WTC11 (cell line): ENCODE measurements at regions not wholly inside any gene's neighbourhood (a gene's known extent, or its start where the extent isn't known, plus 50 kb on each side); places are given as distances from the start of the nearest gene placed in this dataset.
A peak's percentile ranks its signal among the peaks of the same experiment; 100 is the strongest.

Experiments used
- ATAC-seq: fragments of 200-7000 bp; cut with Tn5 transposase; 2 replicates; pipeline ENCODE4 v1.10.0; 2021; ENCODE audit warnings: mild to moderate bottlenecking, moderate library complexity
- CTCF ChIA-PET: fragments of 300-600 bp; sonication (Branson Sonifier 250); formaldehyde crosslinking; loops from one replicate; lab custom pipeline; 2021; ENCODE audit warnings: antibody characterized with exemption; lab: Charles Lee
- POLR2A ChIA-PET: fragments of 350-600 bp; sonication (Branson Sonifier 250); formaldehyde crosslinking; loops from one replicate; lab custom pipeline; 2021; ENCODE audit warnings: antibody characterized with exemption; lab: Charles Lee
- DNase-seq: peaks from one replicate; pipeline ENCODE4 v3.0.0; 2021; ENCODE audit warnings: low spot score
- H3K27ac Mint-ChIP-seq: 2 replicates; pipeline ENCODE4 v1.8.0; 2021; ENCODE audit warnings: mixed read lengths
- H3K27me3 Mint-ChIP-seq: 2 replicates; pipeline ENCODE4 v1.8.0; 2021; ENCODE audit warnings: low read depth, mild to moderate bottlenecking, moderate library complexity, mixed read lengths
- H3K36me3 Mint-ChIP-seq: 2 replicates; pipeline ENCODE4 v1.8.0; 2021; ENCODE audit warnings: mixed read lengths
- H3K4me1 Mint-ChIP-seq: 2 replicates; pipeline ENCODE4 v1.8.0; 2022; ENCODE audit warnings: mixed read lengths
- H3K4me3 Mint-ChIP-seq: 2 replicates; pipeline ENCODE4 v1.8.0; 2021; ENCODE audit warnings: mild to moderate bottlenecking, moderate library complexity, mixed read lengths
- H3K9me3 Mint-ChIP-seq: 2 replicates; pipeline ENCODE4 v1.8.0; 2021; ENCODE audit warnings: mixed read lengths
- FOXK1 ChIP-seq: sonication (generic); formaldehyde crosslinking; IDR thresholded peaks from 2 replicates; pipeline ENCODE4 v1.8.0; 2022; ENCODE audit warnings: mild to moderate bottlenecking, moderate library complexity, missing genetic modification reagents
- GABPB1 ChIP-seq: sonication (generic); formaldehyde crosslinking; IDR thresholded peaks from 2 replicates; pipeline ENCODE4 v1.8.1; 2023; ENCODE audit warnings: mild to moderate bottlenecking, missing genetic modification reagents
- IRF2 ChIP-seq: sonication (generic); formaldehyde crosslinking; IDR thresholded peaks from 2 replicates; pipeline ENCODE4 v1.8.0; 2022; ENCODE audit warnings: low read depth, missing genetic modification reagents, borderline replicate concordance
- NFE2L1 ChIP-seq: sonication (generic); formaldehyde crosslinking; IDR thresholded peaks from 2 replicates; pipeline ENCODE4 v1.8.1; 2023; ENCODE audit warnings: missing genetic modification reagents
- OVOL2 ChIP-seq: fragments of 250-450 bp; sonication (Bioruptor Pico); IDR thresholded peaks from 2 replicates; pipeline ENCODE4 v1.9.0; 2021; ENCODE audit warnings: mild to moderate bottlenecking, borderline replicate concordance
- TCF7 ChIP-seq: sonication (generic); formaldehyde crosslinking; IDR thresholded peaks from 2 replicates; pipeline ENCODE4 v1.8.0; 2022; ENCODE audit warnings: mild to moderate bottlenecking, low read depth, missing genetic modification reagents, moderate library complexity
- TEAD1 ChIP-seq: sonication (generic); formaldehyde crosslinking; IDR thresholded peaks from 2 replicates; pipeline ENCODE4 v1.8.0; 2022; ENCODE audit warnings: mild to moderate bottlenecking, missing genetic modification reagents
- ZNF396 ChIP-seq: fragments of 250-450 bp; sonication (Bioruptor Pico); IDR thresholded peaks from 2 replicates; pipeline ENCODE4 v1.8.0; 2021; ENCODE audit warnings: mild to moderate bottlenecking, moderate library complexity, borderline replicate concordance
- ZNF671 ChIP-seq: fragments of 250-450 bp; sonication (Bioruptor Pico); IDR thresholded peaks from 2 replicates; pipeline ENCODE4 v1.8.0; 2021; ENCODE audit warnings: mild to moderate bottlenecking
- TF ChIP-seq, protein P1 (sequence below): fragments of 250-450 bp; sonication (Bioruptor Pico); IDR thresholded peaks from 2 replicates; pipeline ENCODE4 v1.9.0; 2021; ENCODE audit warnings: mild to moderate bottlenecking, borderline replicate concordance
- TF ChIP-seq, protein P2 (sequence below): sonication (generic); formaldehyde crosslinking; IDR thresholded peaks from 2 replicates; pipeline ENCODE4 v1.8.1; 2023; ENCODE audit warnings: mild to moderate bottlenecking, missing genetic modification reagents, borderline replicate concordance
- TF ChIP-seq, protein P3 (sequence below): sonication (generic); formaldehyde crosslinking; IDR thresholded peaks from 2 replicates; pipeline ENCODE4 v1.8.1; 2022; ENCODE audit warnings: low read depth, mild to moderate bottlenecking, moderate library complexity, missing genetic modification reagents, borderline replicate concordance
- TF ChIP-seq, protein P4 (sequence below): sonication (generic); formaldehyde crosslinking; IDR thresholded peaks from 2 replicates; pipeline ENCODE4 v1.8.0; 2023; ENCODE audit warnings: missing genetic modification reagents

DNA sequence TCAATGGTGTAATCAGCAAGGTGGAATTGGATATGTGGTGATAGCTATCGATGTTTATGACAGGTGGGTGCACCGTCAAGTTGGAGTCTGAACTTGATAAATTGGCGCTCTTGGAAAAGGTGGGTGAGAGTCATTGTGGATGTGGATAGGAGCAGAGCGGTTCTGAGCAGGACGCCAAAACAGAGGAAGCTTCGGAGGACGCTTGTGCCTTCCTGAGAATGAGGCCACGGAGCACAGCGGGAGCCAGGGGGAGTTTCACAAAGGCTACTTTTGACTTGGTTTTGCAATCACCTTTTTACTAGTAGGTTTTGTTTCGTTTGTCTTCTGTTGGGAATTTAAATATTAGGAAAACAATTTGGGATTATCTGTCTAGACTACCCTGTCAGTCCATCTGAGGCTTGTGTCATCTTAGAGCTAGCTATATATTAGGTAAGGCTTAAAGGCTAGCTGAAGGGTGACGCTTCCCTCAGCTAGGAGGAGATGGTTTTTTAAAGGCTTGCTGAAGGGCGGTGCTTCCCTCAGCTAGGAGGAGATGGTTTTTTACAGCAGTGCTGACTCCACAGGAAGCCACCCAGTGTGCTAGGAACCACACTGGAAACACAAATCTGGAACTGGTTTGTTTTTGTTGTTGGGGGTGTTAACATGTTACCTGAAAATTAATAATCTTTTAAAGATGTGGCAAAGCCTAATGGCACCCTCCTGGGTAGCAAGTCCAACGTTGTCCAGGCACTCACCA is 142.4 kb upstream of the IRX4 start:
- Mint-ChIP-seq H3K27ac (no peak overlapping the region), H3K4me3 (no peak overlapping the region), H3K4me1 (peaks cover 6% of the 10 kb centered on the region), H3K36me3 (peaks cover 10% of the 10 kb centered on the region; the same call in 1 of the 2 replicates)
- TF ChIP-seq GABPB1 (no peak), ZNF671 (no peak), IRF2 (no peak), TCF7 (CRISPR knock-in tag) (no peak)
- TF ChIP-seq, protein P1, sequence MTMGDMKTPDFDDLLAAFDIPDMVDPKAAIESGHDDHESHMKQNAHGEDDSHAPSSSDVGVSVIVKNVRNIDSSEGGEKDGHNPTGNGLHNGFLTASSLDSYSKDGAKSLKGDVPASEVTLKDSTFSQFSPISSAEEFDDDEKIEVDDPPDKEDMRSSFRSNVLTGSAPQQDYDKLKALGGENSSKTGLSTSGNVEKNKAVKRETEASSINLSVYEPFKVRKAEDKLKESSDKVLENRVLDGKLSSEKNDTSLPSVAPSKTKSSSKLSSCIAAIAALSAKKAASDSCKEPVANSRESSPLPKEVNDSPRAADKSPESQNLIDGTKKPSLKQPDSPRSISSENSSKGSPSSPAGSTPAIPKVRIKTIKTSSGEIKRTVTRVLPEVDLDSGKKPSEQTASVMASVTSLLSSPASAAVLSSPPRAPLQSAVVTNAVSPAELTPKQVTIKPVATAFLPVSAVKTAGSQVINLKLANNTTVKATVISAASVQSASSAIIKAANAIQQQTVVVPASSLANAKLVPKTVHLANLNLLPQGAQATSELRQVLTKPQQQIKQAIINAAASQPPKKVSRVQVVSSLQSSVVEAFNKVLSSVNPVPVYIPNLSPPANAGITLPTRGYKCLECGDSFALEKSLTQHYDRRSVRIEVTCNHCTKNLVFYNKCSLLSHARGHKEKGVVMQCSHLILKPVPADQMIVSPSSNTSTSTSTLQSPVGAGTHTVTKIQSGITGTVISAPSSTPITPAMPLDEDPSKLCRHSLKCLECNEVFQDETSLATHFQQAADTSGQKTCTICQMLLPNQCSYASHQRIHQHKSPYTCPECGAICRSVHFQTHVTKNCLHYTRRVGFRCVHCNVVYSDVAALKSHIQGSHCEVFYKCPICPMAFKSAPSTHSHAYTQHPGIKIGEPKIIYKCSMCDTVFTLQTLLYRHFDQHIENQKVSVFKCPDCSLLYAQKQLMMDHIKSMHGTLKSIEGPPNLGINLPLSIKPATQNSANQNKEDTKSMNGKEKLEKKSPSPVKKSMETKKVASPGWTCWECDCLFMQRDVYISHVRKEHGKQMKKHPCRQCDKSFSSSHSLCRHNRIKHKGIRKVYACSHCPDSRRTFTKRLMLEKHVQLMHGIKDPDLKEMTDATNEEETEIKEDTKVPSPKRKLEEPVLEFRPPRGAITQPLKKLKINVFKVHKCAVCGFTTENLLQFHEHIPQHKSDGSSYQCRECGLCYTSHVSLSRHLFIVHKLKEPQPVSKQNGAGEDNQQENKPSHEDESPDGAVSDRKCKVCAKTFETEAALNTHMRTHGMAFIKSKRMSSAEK (CRISPR knock-in tag): no peak
- TF ChIP-seq, protein P2, sequence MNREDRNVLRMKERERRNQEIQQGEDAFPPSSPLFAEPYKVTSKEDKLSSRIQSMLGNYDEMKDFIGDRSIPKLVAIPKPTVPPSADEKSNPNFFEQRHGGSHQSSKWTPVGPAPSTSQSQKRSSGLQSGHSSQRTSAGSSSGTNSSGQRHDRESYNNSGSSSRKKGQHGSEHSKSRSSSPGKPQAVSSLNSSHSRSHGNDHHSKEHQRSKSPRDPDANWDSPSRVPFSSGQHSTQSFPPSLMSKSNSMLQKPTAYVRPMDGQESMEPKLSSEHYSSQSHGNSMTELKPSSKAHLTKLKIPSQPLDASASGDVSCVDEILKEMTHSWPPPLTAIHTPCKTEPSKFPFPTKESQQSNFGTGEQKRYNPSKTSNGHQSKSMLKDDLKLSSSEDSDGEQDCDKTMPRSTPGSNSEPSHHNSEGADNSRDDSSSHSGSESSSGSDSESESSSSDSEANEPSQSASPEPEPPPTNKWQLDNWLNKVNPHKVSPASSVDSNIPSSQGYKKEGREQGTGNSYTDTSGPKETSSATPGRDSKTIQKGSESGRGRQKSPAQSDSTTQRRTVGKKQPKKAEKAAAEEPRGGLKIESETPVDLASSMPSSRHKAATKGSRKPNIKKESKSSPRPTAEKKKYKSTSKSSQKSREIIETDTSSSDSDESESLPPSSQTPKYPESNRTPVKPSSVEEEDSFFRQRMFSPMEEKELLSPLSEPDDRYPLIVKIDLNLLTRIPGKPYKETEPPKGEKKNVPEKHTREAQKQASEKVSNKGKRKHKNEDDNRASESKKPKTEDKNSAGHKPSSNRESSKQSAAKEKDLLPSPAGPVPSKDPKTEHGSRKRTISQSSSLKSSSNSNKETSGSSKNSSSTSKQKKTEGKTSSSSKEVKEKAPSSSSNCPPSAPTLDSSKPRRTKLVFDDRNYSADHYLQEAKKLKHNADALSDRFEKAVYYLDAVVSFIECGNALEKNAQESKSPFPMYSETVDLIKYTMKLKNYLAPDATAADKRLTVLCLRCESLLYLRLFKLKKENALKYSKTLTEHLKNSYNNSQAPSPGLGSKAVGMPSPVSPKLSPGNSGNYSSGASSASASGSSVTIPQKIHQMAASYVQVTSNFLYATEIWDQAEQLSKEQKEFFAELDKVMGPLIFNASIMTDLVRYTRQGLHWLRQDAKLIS (CRISPR knock-in tag): no peak
- TF ChIP-seq, all 79 proteins: peak for 0
- Mint-ChIP-seq H3K9me3 (peaks cover 29% of the 10 kb centered on the region), H3K27me3 (peaks cover 4% of the 10 kb centered on the region)
- ChIA-PET POLR2A (no interaction called here), CTCF (interaction anchor here (0.5 to 1.0 kb wide), 2 partner anchors 14 to 70 kb away, joined by 3 read pairs; no protein-coding TSS in a partner anchor)
- no peak for DNase-seq
- peak; percentile 57 for ATAC-seq

DNA sequence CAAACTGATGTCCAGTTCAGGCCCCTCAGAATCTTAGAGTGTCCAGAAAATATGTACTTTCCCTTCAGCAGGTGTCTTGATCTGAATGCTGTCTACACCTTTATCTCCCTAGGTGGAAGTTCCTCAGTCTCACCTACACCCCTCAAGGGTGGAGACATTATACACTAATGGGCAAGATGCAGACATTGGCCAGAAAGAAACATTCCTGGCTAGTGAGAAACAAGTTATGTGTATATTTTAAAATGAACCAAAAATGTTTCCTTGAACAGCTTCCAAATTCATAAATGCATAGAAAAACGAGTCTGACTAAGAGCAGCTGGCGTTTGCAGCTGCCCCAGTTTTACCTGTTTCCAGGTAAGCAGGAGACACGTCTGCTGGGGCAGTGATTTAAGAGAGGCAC is 140.5 kb upstream of the IRX4 start:
- peaks cover under 1% of the 10 kb centered on the region for H3K27me3 Mint-ChIP-seq
- TF ChIP-seq, protein P3, sequence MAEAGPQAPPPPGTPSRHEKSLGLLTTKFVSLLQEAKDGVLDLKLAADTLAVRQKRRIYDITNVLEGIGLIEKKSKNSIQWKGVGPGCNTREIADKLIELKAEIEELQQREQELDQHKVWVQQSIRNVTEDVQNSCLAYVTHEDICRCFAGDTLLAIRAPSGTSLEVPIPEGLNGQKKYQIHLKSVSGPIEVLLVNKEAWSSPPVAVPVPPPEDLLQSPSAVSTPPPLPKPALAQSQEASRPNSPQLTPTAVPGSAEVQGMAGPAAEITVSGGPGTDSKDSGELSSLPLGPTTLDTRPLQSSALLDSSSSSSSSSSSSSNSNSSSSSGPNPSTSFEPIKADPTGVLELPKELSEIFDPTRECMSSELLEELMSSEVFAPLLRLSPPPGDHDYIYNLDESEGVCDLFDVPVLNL (CRISPR knock-in tag): no peak
- TF ChIP-seq TEAD1 (CRISPR knock-in tag) (no peak), NFE2L1 (no peak), FOXK1 (CRISPR knock-in tag) (no peak), ZNF396 (no peak), OVOL2 (CRISPR knock-in tag) (no peak)
- TF ChIP-seq, protein P4, sequence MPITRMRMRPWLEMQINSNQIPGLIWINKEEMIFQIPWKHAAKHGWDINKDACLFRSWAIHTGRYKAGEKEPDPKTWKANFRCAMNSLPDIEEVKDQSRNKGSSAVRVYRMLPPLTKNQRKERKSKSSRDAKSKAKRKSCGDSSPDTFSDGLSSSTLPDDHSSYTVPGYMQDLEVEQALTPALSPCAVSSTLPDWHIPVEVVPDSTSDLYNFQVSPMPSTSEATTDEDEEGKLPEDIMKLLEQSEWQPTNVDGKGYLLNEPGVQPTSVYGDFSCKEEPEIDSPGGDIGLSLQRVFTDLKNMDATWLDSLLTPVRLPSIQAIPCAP (CRISPR knock-in tag): no peak
- no peak overlapping the region for H3K27ac Mint-ChIP-seq
- ChIA-PET CTCF (no interaction called here), POLR2A (no interaction called here)
- DNase-seq: no peak
- H3K36me3 Mint-ChIP-seq: peaks cover 6% of the 10 kb centered on the region; the same call in 1 of the 2 replicates
- ATAC-seq: no peak
- H3K4me1 Mint-ChIP-seq: peaks cover 6% of the 10 kb centered on the region
- no peak overlapping the region for H3K4me3 Mint-ChIP-seq
- peaks cover 23% of the 10 kb centered on the region for H3K9me3 Mint-ChIP-seq
